ENCODE measurements at regions not wholly inside any gene's neighbourhood (a gene's known extent, or its start where the extent isn't known, plus 50 kb on each side); places are given as distances from the start of the nearest gene placed in this dataset.

DNA sequence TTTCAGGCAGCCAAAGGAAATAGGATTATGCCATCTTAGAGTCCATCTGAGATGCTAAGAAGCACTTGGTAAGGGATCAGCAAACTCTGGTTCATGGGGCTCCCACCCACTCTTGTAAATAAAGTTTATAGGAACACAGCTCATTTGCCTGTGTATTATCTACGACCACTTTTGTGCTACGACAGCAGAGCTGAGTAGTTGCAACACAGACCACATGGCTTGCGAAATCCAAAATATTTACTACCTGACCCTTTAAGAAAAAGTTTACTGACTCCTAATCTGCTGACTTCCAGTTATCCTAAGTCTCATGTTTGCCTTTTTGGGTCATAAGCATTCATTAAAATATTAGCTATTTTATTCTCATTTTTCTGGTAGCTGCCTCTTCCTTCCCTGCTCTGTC, 859.0 kb downstream of the QKI start (continued):
- TF ChIP-seq, protein P1, sequence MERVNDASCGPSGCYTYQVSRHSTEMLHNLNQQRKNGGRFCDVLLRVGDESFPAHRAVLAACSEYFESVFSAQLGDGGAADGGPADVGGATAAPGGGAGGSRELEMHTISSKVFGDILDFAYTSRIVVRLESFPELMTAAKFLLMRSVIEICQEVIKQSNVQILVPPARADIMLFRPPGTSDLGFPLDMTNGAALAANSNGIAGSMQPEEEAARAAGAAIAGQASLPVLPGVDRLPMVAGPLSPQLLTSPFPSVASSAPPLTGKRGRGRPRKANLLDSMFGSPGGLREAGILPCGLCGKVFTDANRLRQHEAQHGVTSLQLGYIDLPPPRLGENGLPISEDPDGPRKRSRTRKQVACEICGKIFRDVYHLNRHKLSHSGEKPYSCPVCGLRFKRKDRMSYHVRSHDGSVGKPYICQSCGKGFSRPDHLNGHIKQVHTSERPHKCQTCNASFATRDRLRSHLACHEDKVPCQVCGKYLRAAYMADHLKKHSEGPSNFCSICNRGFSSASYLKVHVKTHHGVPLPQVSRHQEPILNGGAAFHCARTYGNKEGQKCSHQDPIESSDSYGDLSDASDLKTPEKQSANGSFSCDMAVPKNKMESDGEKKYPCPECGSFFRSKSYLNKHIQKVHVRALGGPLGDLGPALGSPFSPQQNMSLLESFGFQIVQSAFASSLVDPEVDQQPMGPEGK (CRISPR knock-in tag; IDR thresholded peaks at IDR 0.05; ENCODE audit: borderline replicate concordance) = no peak
- TF ChIP-seq CSRNP3 (CRISPR knock-in tag; IDR thresholded peaks at IDR 0.05) (no peak), BACH2 (CRISPR knock-in tag; IDR thresholded peaks at IDR 0.05; ENCODE audit: borderline replicate concordance) (no peak), TCF4 (CRISPR knock-in tag; IDR thresholded peaks at IDR 0.05; ENCODE audit: borderline replicate concordance) (no peak)

GRCh38 chr6:164266851-164267250, 852.3 kb downstream of the QKI start:
- ATAC-seq = no peak
- TF ChIP-seq BACH2 (CRISPR knock-in tag; IDR thresholded peaks at IDR 0.05; ENCODE audit: borderline replicate concordance) = no peak
- no peak for TF ChIP-seq ZC3H10 (CRISPR knock-in tag; IDR thresholded peaks at IDR 0.05)
- TF ChIP-seq OSR1 (CRISPR knock-in tag; IDR thresholded peaks at IDR 0.05) = no peak
- TF ChIP-seq ARNTL (CRISPR knock-in tag; IDR thresholded peaks at IDR 0.05; ENCODE audit: borderline replicate concordance, low read depth) = no peak
- no peak for TF ChIP-seq ESRRG (CRISPR knock-in tag; IDR thresholded peaks at IDR 0.05)
- TF ChIP-seq TOX (CRISPR knock-in tag; IDR thresholded peaks at IDR 0.05; ENCODE audit: borderline replicate concordance) = no peak
- TF ChIP-seq PPARA (CRISPR knock-in tag; IDR thresholded peaks at IDR 0.05; ENCODE audit: borderline replicate concordance) = no peak
- TF ChIP-seq TSHZ2 (CRISPR knock-in tag; IDR thresholded peaks at IDR 0.05) = no peak

DNA sequence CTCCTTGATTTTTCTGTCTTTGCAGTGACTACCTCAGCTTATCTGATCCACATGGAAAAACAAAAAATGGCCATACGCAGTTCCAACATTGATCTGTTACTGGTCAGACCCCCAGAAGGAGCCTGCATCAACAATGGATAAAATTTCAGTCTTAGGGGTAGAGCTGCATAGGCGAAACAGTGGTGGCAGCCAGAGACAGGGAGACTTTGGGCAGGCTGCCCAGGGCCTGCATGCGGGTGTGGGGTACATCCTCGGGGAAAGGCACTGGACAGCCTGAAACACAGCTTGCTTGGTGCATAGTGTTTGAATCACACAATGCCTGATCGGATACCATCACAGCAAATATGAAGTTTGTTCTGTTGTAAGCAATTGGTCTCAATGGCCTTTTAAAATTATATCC, 847.8 kb downstream of the QKI start:
- TF ChIP-seq ZFP30 (CRISPR knock-in tag; IDR thresholded peaks at IDR 0.05) (no peak), ESRRG (CRISPR knock-in tag; IDR thresholded peaks at IDR 0.05) (no peak), ZNF70 (CRISPR knock-in tag; IDR thresholded peaks at IDR 0.05) (no peak), GLIS3 (CRISPR knock-in tag; IDR thresholded peaks at IDR 0.05) (no peak), CREB5 (CRISPR knock-in tag; IDR thresholded peaks at IDR 0.05; ENCODE audit: low read depth) (no peak), CSRNP3 (CRISPR knock-in tag; IDR thresholded peaks at IDR 0.05) (no peak), ZFP3 (CRISPR knock-in tag; IDR thresholded peaks at IDR 0.05) (no peak), OSR1 (CRISPR knock-in tag; IDR thresholded peaks at IDR 0.05) (no peak), TCF4 (CRISPR knock-in tag; IDR thresholded peaks at IDR 0.05; ENCODE audit: borderline replicate concordance) (no peak), TOX (CRISPR knock-in tag; IDR thresholded peaks at IDR 0.05; ENCODE audit: borderline replicate concordance) (no peak), RARB (CRISPR knock-in tag; IDR thresholded peaks at IDR 0.05) (no peak), ZNF565 (CRISPR knock-in tag; conservative IDR thresholded peaks at IDR 0.05; ENCODE audit: low read depth) (no peak), SNAI2 (CRISPR knock-in tag; IDR thresholded peaks at IDR 0.05) (no peak), ZNF8 (CRISPR knock-in tag; IDR thresholded peaks at IDR 0.05) (no peak), ZC3H10 (CRISPR knock-in tag; IDR thresholded peaks at IDR 0.05) (no peak), CSDC2 (CRISPR knock-in tag; IDR thresholded peaks at IDR 0.05) (no peak), ARNTL (CRISPR knock-in tag; IDR thresholded peaks at IDR 0.05; ENCODE audit: borderline replicate concordance, low read depth) (no peak), TSHZ2 (CRISPR knock-in tag; IDR thresholded peaks at IDR 0.05) (no peak)
- TF ChIP-seq, protein P2, sequence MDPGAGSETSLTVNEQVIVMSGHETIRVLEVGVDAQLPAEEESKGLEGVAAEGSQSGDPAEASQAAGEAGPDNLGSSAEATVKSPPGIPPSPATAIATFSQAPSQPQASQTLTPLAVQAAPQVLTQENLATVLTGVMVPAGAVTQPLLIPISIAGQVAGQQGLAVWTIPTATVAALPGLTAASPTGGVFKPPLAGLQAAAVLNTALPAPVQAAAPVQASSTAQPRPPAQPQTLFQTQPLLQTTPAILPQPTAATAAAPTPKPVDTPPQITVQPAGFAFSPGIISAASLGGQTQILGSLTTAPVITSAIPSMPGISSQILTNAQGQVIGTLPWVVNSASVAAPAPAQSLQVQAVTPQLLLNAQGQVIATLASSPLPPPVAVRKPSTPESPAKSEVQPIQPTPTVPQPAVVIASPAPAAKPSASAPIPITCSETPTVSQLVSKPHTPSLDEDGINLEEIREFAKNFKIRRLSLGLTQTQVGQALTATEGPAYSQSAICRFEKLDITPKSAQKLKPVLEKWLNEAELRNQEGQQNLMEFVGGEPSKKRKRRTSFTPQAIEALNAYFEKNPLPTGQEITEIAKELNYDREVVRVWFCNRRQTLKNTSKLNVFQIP (CRISPR knock-in tag; IDR thresholded peaks at IDR 0.05; ENCODE audit: borderline replicate concordance, low read depth) = no peak
- TF ChIP-seq, protein P1 (CRISPR knock-in tag; IDR thresholded peaks at IDR 0.05; ENCODE audit: borderline replicate concordance) = no peak

More for the DNA sequence above, 847.8 kb downstream of the QKI start:
- ATAC-seq = no peak

Data from SK-N-SH treated with all-trans-retinoic acid at 6 μM for 48 hours (cell line).